ENCODE measurements at regions not wholly inside any gene's neighbourhood (a gene's known extent, or its start where the extent isn't known, plus 50 kb on each side); places are given as distances from the start of the nearest gene placed in this dataset.

GRCh38 chr7:25860275-25861163, 291.5 kb upstream of the NFE2L3 start:
- Histone ChIP-seq H3K4me3 (ENCODE audit: low read length) (no peak overlapping the region), H3K36me3 (ENCODE audit: insufficient read depth, low read length) (no peaks in the 10 kb centered on the region), H3K9me3 (ENCODE audit: control insufficient read depth in 1 of 2, insufficient read depth in 1 of 2, low read length in 2 of 2) (peaks cover 46 to 50% of the 10 kb centered on the region in 2 experiments), H3K27me3 (ENCODE audit: control insufficient read depth in 1 of 2, insufficient read depth in 2 of 2, low read length in 2 of 2) (peaks cover 76 to 99% of the 10 kb centered on the region in 2 experiments), H3K27ac (ENCODE audit: low read depth in 1 of 2, low read length in 2 of 2) (no peak overlapping the region), H3K4me1 (ENCODE audit: insufficient read depth, low read length) (peaks cover 33% of the 10 kb centered on the region)
- Mint-ChIP-seq H3K27me3 (peaks cover 11% of the 10 kb centered on the region), H3K4me1 (ENCODE audit: low read depth) (peaks cover 24% of the 10 kb centered on the region), H3K4me3 (peak overlapping the region; percentile 36), H3K9me3 (peaks cover 12% of the 10 kb centered on the region), H3K36me3 (ENCODE audit: low read depth) (peaks cover 27% of the 10 kb centered on the region), H3K27ac (no peak overlapping the region)
- ATAC-seq (ENCODE audit: poor library complexity) (no peak), DNase-seq (peak in 2 of 14 experiments; percentile 13 to 43)
- ChIA-PET CTCF (interaction anchor here (1.4 kb wide), 1 partner anchor 1290 kb away, joined by 3 read pairs; no protein-coding TSS in a partner anchor), POLR2A (no interaction called here)
- intact Hi-C loops (cut with DNase I, micrococcal nuclease), result loop anchor here (1.0 to 10.0 kb wide), 4 partner anchors 736 to 1306 kb away; partner anchors contain the start of genes CYCS (in 1 of the 2), HOXA7 (in 1 of the 2) and SKAP2 (in 1 of the 2)
- TF ChIP-seq CTCF (IDR thresholded peaks at IDR 0.05), result no peak

GRCh38 chr7:25861164-25861496, 290.9 kb upstream of the NFE2L3 start:
- DNase-seq (peak in 1 of 14 experiments; percentile 20), ATAC-seq (ENCODE audit: poor library complexity) (no peak)
- no peak for TF ChIP-seq CTCF (IDR thresholded peaks at IDR 0.05)
- H3K9me3 ChIP-seq (ENCODE audit: control insufficient read depth in 1 of 2, insufficient read depth in 1 of 2, low read length in 2 of 2), result peaks cover 46 to 47% of the 10 kb centered on the region in 2 experiments
- ChIA-PET POLR2A (interaction anchor here (1.7 kb wide), 1 partner anchor 1297 kb away, joined by 4 read pairs; no protein-coding TSS in a partner anchor), CTCF (no interaction called here)
- Mint-ChIP-seq H3K27me3 (peaks cover 17% of the 10 kb centered on the region), H3K4me3 (peak overlapping the region; percentile 55), H3K36me3 (ENCODE audit: low read depth) (peaks cover 27% of the 10 kb centered on the region), H3K27ac (peak overlapping the region; percentile 78), H3K4me1 (ENCODE audit: low read depth) (peaks cover 24% of the 10 kb centered on the region), H3K9me3 (peaks cover 12% of the 10 kb centered on the region)
- H3K4me3 ChIP-seq (ENCODE audit: low read length), result no peak overlapping the region
- peaks cover 33% of the 10 kb centered on the region for H3K4me1 ChIP-seq (ENCODE audit: insufficient read depth, low read length)
- intact Hi-C loops (cut with DNase I, micrococcal nuclease), result loop anchor here (1.0 to 10.0 kb wide), 4 partner anchors 736 to 1306 kb away; partner anchors contain the start of genes CYCS (in 1 of the 2), HOXA7 (in 1 of the 2) and SKAP2 (in 1 of the 2)
- H3K27ac ChIP-seq (ENCODE audit: low read depth in 1 of 2, low read length in 2 of 2), result no peak overlapping the region
- no peaks in the 10 kb centered on the region for H3K36me3 ChIP-seq (ENCODE audit: insufficient read depth, low read length)
- H3K27me3 ChIP-seq (ENCODE audit: control insufficient read depth in 1 of 2, insufficient read depth in 2 of 2, low read length in 2 of 2), result peaks cover 77 to 99% of the 10 kb centered on the region in 2 experiments

GRCh38 chr7:25861601-25862260, 290.3 kb upstream of the NFE2L3 start:
- Mint-ChIP-seq H3K4me3 (peak overlapping the region; percentile 55), H3K9me3 (peaks cover 12% of the 10 kb centered on the region), H3K4me1 (ENCODE audit: low read depth) (peaks cover 24% of the 10 kb centered on the region), H3K36me3 (ENCODE audit: low read depth) (peaks cover 27% of the 10 kb centered on the region), H3K27me3 (peaks cover 23% of the 10 kb centered on the region), H3K27ac (peak overlapping the region; percentile 78)
- Histone ChIP-seq H3K4me3 (ENCODE audit: low read length) (peak overlapping the region; percentile 13), H3K27me3 (ENCODE audit: control insufficient read depth in 1 of 2, insufficient read depth in 2 of 2, low read length in 2 of 2) (peaks cover 74 to 99% of the 10 kb centered on the region in 2 experiments), H3K9me3 (ENCODE audit: control insufficient read depth in 1 of 2, insufficient read depth in 1 of 2, low read length in 2 of 2) (peaks cover 44 to 46% of the 10 kb centered on the region in 2 experiments), H3K27ac (ENCODE audit: low read depth in 1 of 2, low read length in 2 of 2) (no peak overlapping the region), H3K36me3 (ENCODE audit: insufficient read depth, low read length) (no peaks in the 10 kb centered on the region), H3K4me1 (ENCODE audit: insufficient read depth, low read length) (peaks cover 28% of the 10 kb centered on the region)
- ChIA-PET POLR2A (interaction anchor here (1.0 to 1.7 kb wide), 2 partner anchors 1296 to 1337 kb away, joined by 3 to 4 read pairs; partner anchors contain the start of gene HOXA13), CTCF (no interaction called here)
- intact Hi-C loops (cut with DNase I, micrococcal nuclease), result loop anchor here (1.0 to 10.0 kb wide), 4 partner anchors 737 to 1305 kb away; partner anchors contain the start of genes CYCS (in 1 of the 2), HOXA7 (in 1 of the 2) and SKAP2 (in 1 of the 2)
- DNase-seq, result no peak
- TF ChIP-seq CTCF (IDR thresholded peaks at IDR 0.05), result no peak
- ATAC-seq (ENCODE audit: poor library complexity), result no peak
